HG03342 (cell line): ENCODE measurements at regions not wholly inside any gene's neighbourhood (a gene's known extent, or its start where the extent isn't known, plus 50 kb on each side); places are given as distances from the start of the nearest gene placed in this dataset.

Source experiments
- ATAC-seq: cut with Tn5 transposase; IDR thresholded peaks from one replicate; pipeline ENCODE4 v1.9.1; 2021; ENCODE audit warnings: mild to moderate bottlenecking, moderate library complexity; ENCODE audit not compliant: unreplicated experiment

GRCh38 chr6:170117111-170117972 is 173.5 kb downstream of the DLL1 start:
- no peak for ATAC-seq

GRCh38 chr6:170116636-170117035 is 174.2 kb downstream of the DLL1 start:
- no peak for ATAC-seq

- no peak for ATAC-seq
These were observed 175.7 kb downstream of the DLL1 start for GRCh38 chr6:170114956-170115855.

GRCh38 chr6:170114187-170114945 is 176.5 kb downstream of the DLL1 start:
- no peak for ATAC-seq

- ATAC-seq, result no peak
These were observed 177.7 kb downstream of the DLL1 start for GRCh38 chr6:170113141-170113540.

GRCh38 chr6:170112583-170112860 is 178.4 kb downstream of the DLL1 start:
- no peak for ATAC-seq

GRCh38 chr6:170111816-170112582 is 178.9 kb downstream of the DLL1 start:
- no peak for ATAC-seq

- no peak for ATAC-seq
These were observed 179.7 kb downstream of the DLL1 start for GRCh38 chr6:170111141-170111664.

- ATAC-seq, result no peak
These were observed 180.4 kb downstream of the DLL1 start for GRCh38 chr6:170110201-170111140.

- ATAC-seq, result no peak
These were observed 181.8 kb downstream of the DLL1 start for GRCh38 chr6:170108890-170109587.

GRCh38 chr6:170108456-170108855 is 182.4 kb downstream of the DLL1 start:
- no peak for ATAC-seq

- ATAC-seq, result no peak
These were observed 183.2 kb downstream of the DLL1 start for GRCh38 chr6:170107606-170108222.

GRCh38 chr6:170106906-170107525 is 183.9 kb downstream of the DLL1 start:
- ATAC-seq, result no peak

GRCh38 chr6:170102582-170103481 is 188.0 kb downstream of the DLL1 start:
- ATAC-seq, result no peak

- no peak for ATAC-seq
These were observed 188.8 kb downstream of the DLL1 start for GRCh38 chr6:170102038-170102437.

- no peak for ATAC-seq
These were observed 189.4 kb downstream of the DLL1 start for GRCh38 chr6:170101281-170102035.
